Right ventricle myocardium inferior (tissue), 1 donor: ENCODE measurements at regions not wholly inside any gene's neighbourhood (a gene's known extent, or its start where the extent isn't known, plus 50 kb on each side); places are given as distances from the start of the nearest gene placed in this dataset.

Experiments used
- ATAC-seq: fragments of 200-7000 bp; cut with Tn5 transposase; one replicate; pipeline ENCODE4 v1.9.1; 2020; ENCODE audit warnings: mild to moderate bottlenecking, moderate library complexity
- DNase-seq: peaks from one replicate; pipeline ENCODE4 v3.0.0; 2021; ENCODE audit errors: missing footprints
- intact Hi-C: fragments of 100-400 bp; cut with DNase I; formaldehyde crosslinking; loops from one replicate; pipeline ENCODE4 v1.11.0; 2022
- donor health status: DM: no; HTN: yes; CAD: no; lungs with severe emphysema.

GRCh38 chr12:93039062-93039461 is 110.0 kb upstream of the EEA1 start:
- intact Hi-C loops, result no loop called here
- DNase-seq (no peak), ATAC-seq (no peak)

- DNase-seq, result no peak
- no peak for ATAC-seq
- intact Hi-C loops, result no loop called here
Measured at GRCh38 chr12:93039930-93040329, 110.8 kb upstream of the EEA1 start.

- DNase-seq, result no peak
- intact Hi-C loops, result no loop called here
- no peak for ATAC-seq
Measured at GRCh38 chr12:93040367-93040766, 111.3 kb upstream of the EEA1 start.

DNA sequence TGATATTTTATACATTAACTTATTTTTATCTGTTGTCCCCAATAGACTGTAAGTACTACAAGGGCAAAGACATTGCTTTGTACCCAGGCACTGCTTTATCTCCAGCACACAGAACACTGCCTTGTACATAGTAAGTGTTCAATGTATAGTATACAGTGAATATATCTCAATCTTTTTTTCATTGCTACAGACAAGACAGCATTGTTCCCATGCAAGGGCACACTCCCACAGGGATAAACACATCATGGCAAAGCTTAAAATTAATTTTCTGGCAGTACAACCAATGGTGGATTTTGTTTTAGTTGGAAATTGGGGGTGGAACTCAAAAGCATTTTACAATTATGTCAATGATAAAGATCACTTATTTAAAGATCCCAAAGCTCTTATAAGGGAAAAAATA is 112.3 kb upstream of the EEA1 start:
- intact Hi-C loops, result no loop called here
- no peak for ATAC-seq
- DNase-seq, result no peak

GRCh38 chr12:93042283-93042682 is 113.2 kb upstream of the EEA1 start:
- DNase-seq (no peak), ATAC-seq (no peak)
- intact Hi-C loops, result no loop called here

DNA sequence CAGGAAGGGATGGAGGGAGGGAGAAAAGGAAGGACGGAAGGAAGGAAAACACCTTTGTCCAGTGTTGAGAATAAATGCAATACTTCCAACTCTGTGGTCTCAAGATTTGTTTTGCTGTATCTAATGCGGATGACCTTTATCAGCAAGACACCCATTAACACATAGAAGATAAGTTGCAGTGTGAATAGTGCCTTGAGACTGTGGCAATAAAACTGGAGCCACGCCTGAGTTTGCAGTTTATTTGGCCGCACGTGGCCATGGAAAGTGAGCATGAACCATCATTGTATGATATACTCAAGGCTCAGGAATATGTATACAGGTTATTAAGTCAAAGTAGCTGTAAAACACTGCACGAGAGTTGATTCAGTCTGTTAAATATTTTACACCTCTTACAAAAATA is 113.6 kb upstream of the EEA1 start:
- DNase-seq (no peak), ATAC-seq (no peak)
- intact Hi-C loops, result no loop called here

GRCh38 chr12:93043192-93043876 is 114.2 kb upstream of the EEA1 start:
- no peak for ATAC-seq

GRCh38 chr12:93043877-93044209 is 114.7 kb upstream of the EEA1 start:
- intact Hi-C loops, result no loop called here
- no peak for ATAC-seq

More at GRCh38 chr12:93043192-93043876, 114.2 kb upstream of the EEA1 start:
- intact Hi-C loops, result no loop called here
- no peak for DNase-seq

DNA sequence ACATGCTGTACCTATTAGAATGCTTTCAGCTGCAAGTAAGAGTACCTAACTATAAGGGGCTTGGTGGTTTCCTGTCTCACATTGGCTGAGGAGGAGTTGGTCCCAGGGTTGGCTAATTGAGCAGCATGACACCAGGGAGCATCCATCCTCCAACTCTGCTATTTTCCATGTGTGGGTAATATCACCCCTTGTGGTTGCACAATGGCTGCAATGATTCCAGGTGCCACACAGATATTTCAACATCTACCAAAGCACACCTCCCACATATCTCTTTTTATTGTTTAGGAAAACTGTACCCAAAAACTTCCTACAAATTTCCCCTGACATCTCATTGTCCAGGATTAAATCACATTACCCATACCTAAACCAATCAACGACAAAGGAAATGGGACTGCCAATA is 118.0 kb upstream of the EEA1 start:
- ATAC-seq, result no peak
- no peak for DNase-seq
- intact Hi-C loops, result no loop called here

More at GRCh38 chr12:93043877-93044209, 114.7 kb upstream of the EEA1 start:
- no peak for DNase-seq

DNA sequence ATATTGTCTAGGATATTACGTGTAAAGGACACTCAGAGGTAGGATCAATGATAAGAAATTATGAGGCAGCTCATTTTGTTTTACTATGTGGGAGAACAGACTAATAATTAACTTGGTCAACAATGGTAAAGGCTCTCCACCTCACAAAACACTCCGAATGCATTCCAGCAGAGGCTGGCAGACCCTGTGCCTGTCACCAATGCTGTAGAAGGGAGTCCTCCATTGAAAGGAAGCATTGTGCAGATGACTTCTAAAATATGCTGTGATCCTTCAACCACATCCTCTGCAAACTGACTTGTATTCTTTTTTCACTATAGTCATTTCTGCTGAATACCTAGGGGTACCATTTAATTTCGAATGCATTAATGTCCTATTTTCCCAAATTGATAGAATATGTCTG is 119.6 kb upstream of the EEA1 start:
- intact Hi-C loops, result no loop called here
- ATAC-seq (no peak), DNase-seq (no peak)

- ATAC-seq, result peak; percentile 67
- intact Hi-C loops, result no loop called here
- DNase-seq, result no peak
Measured at GRCh38 chr12:93050026-93050747, 121.1 kb upstream of the EEA1 start.

- DNase-seq (no peak), ATAC-seq (peak; percentile 13)
- intact Hi-C loops, result no loop called here
Measured at GRCh38 chr12:93050748-93051081, 121.6 kb upstream of the EEA1 start.

GRCh38 chr12:93054021-93054420 is 124.9 kb upstream of the EEA1 start:
- no peak for ATAC-seq
- no peak for DNase-seq

GRCh38 chr12:93055221-93055620 is 126.1 kb upstream of the EEA1 start:
- intact Hi-C loops, result no loop called here
- ATAC-seq, result no peak
- DNase-seq, result no peak

More at GRCh38 chr12:93054021-93054420, 124.9 kb upstream of the EEA1 start:
- intact Hi-C loops, result no loop called here

GRCh38 chr12:93056971-93057535 is 128.0 kb upstream of the EEA1 start:
- no peak for DNase-seq
- no peak for ATAC-seq
- intact Hi-C loops, result no loop called here

DNA sequence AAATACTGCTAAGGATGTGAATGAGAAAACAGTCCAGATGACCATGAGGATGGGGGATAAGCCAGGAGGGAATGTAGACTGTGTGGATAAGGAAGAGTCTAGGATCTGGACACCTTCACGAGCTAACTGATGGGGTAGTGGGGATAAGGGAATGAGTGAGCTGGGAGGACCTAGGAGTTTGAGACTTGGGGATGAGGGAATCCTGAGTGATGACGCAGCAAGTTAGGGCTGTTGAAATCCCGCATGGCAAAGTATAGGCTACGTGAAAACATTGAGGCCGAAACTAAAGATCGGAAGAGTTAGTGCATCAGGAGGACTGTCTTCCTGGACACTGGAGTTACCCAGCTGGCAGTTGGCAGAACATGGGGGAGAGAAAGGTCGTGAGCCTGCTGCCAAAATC is 129.2 kb upstream of the EEA1 start:
- no peak for ATAC-seq
- intact Hi-C loops, result no loop called here
- DNase-seq, result no peak

- DNase-seq (no peak), ATAC-seq (no peak)
- intact Hi-C loops, result no loop called here
Measured at GRCh38 chr12:93059288-93059687, 130.2 kb upstream of the EEA1 start.

DNA sequence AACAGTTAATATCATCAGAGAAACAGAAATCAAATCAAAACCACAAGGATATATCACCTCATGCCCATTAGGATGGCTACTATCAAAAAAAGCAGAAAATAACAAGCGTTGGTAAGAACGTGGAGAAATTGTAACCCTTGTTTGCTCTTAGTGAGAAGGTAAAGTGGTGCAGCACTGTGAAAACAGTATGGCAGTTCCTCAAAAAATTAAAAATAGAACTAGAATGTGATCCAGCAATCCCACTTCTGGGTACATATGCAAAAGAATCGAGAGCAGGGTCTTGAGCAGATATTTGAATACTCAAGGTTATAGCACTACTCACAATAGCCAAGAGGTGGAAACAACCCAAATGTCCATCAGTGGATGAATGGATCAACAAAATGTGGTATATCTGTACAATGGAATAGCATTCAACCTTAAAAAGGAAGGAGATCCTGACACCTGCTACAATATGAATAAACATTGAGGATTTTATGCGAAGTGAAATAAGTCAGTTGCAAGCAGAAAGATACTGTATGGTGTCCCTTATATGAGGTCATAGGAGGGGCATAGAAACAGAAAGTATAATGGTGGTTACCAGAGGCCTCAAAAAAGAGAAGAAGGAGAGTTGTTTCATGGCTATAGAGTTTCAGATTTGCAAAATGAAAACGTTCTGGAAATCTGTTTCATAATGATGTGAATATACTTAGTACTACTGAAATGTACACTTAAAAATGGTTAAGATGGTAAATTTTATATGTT is 131.0 kb upstream of the EEA1 start:
- DNase-seq, result no peak
- intact Hi-C loops, result loop anchor here (1.0 to 5.0 kb wide), 4 partner anchors 52 to 317 kb away; partner anchors contain the start of gene NUDT4
- ATAC-seq, result no peak

- DNase-seq, result no peak
- intact Hi-C loops, result loop anchor here (1.0 to 5.0 kb wide), 4 partner anchors 51 to 316 kb away; partner anchors contain the start of gene NUDT4
- peak; percentile 26 for ATAC-seq
Measured at GRCh38 chr12:93060666-93061472, 131.8 kb upstream of the EEA1 start.
